Smooth muscle cell (in vitro differentiated cells): ENCODE measurements at regions not wholly inside any gene's neighbourhood (a gene's known extent, or its start where the extent isn't known, plus 50 kb on each side); places are given as distances from the start of the nearest gene placed in this dataset.

Experiments used
- DNase-seq: peaks from one replicate; lab custom pipeline; 2025; ENCODE audit not compliant: unreplicated experiment; lab: John Stamatoyannopoulos, UW
- H2AFZ ChIP-seq: fragments of 200-600 bp; sonication (generic); 2 replicates; pipeline ENCODE4 v1.6.0; 2016; ENCODE audit warnings: antibody characterized with exemption, low read depth, mild to moderate bottlenecking
- H3F3A ChIP-seq: fragments of 200-600 bp; sonication (generic); 2 replicates; pipeline ENCODE4 v1.6.0; 2017; ENCODE audit warnings: antibody characterized with exemption, low read depth
- H3K27ac ChIP-seq: fragments of 200-600 bp; sonication (generic); 2 replicates; pipeline ENCODE4 v1.5.1; 2016; ENCODE audit warnings: low read depth, mild to moderate bottlenecking
- H3K27me3 ChIP-seq: fragments of 200-600 bp; sonication (generic); 2 replicates; pipeline ENCODE4 v1.6.1; 2016; ENCODE audit warnings: low read depth, mild to moderate bottlenecking
- H3K36me3 ChIP-seq: fragments of 200-600 bp; sonication (generic); 2 replicates; pipeline ENCODE4 v1.5.1; 2016; ENCODE audit warnings: low read depth
- H3K4me1 ChIP-seq: fragments of 200-600 bp; sonication (generic); 2 replicates; pipeline ENCODE4 v1.5.1; 2016; ENCODE audit warnings: low read depth
- H3K4me2 ChIP-seq: fragments of 200-600 bp; sonication (generic); 2 replicates; pipeline ENCODE4 v1.6.0; 2016; ENCODE audit warnings: mild to moderate bottlenecking
- H3K4me3 ChIP-seq: fragments of 200-600 bp; sonication (generic); 2 replicates; pipeline ENCODE4 v1.5.1; 2016; ENCODE audit warnings: mild to moderate bottlenecking
- H3K79me2 ChIP-seq: fragments of 200-600 bp; sonication (generic); 2 replicates; pipeline ENCODE4 v1.6.0; 2016; ENCODE audit warnings: low read depth, mild to moderate bottlenecking
- H3K9ac ChIP-seq: fragments of 200-600 bp; sonication (generic); 2 replicates; pipeline ENCODE4 v1.6.0; 2016; ENCODE audit warnings: low read depth
- H3K9me3 ChIP-seq: fragments of 200-600 bp; sonication (generic); replicated peaks from 2 replicates; pipeline ENCODE4 v1.5.1; 2016; ENCODE audit warnings: low read depth
- H4K20me1 ChIP-seq: fragments of 200-600 bp; sonication (generic); 2 replicates; pipeline ENCODE4 v1.6.0; 2016; ENCODE audit warnings: low read depth
- WGBS: methylation state at CpG from one replicate; pipeline ENCODE4 v1.1.7; 2016; ENCODE audit warnings: low lambda C conversion rate; 5-methylcytosine and 5-hydroxymethylcytosine counted together
- TF ChIP-seq, protein P1 (sequence below): fragments of 200-600 bp; sonication (generic); IDR thresholded peaks from 2 replicates; pipeline ENCODE4 v1.5.1; 2017; ENCODE audit warnings: borderline replicate concordance, mild to moderate bottlenecking, antibody characterized with exemption; ENCODE audit not compliant: insufficient read depth, poor library complexity, severe bottlenecking

DNA sequence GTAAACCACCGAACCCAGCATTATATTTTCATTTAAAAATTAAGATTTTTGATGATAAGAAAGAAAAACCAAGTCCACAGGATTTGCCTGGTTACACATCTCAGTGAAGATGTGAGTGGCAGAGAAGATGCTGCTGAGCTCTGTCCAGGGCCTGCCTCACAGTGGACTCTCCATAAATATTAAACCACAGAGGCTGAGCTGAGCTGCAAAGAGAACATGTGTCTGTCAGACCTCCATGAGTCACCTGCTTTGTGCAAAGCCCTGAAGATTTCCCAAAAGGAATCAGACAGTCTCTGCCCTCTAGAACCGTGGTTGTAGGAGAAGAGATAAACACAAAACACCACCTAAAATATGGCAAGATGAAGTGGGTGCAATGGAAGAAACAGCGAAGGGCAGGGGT, 127.2 kb upstream of the TSC22D1 start:
- H3K4me2 ChIP-seq, result no peak overlapping the region
- peaks cover 7% of the 10 kb centered on the region for H3K4me1 ChIP-seq
- no peaks in the 10 kb centered on the region for H3F3A ChIP-seq
- 71% methylated on average over 3 of the region's 3 CpGs for WGBS
- no peak overlapping the region for H3K4me3 ChIP-seq
- no peaks in the 10 kb centered on the region for H3K79me2 ChIP-seq
- no peaks in the 10 kb centered on the region for H3K36me3 ChIP-seq
- TF ChIP-seq, protein P1, sequence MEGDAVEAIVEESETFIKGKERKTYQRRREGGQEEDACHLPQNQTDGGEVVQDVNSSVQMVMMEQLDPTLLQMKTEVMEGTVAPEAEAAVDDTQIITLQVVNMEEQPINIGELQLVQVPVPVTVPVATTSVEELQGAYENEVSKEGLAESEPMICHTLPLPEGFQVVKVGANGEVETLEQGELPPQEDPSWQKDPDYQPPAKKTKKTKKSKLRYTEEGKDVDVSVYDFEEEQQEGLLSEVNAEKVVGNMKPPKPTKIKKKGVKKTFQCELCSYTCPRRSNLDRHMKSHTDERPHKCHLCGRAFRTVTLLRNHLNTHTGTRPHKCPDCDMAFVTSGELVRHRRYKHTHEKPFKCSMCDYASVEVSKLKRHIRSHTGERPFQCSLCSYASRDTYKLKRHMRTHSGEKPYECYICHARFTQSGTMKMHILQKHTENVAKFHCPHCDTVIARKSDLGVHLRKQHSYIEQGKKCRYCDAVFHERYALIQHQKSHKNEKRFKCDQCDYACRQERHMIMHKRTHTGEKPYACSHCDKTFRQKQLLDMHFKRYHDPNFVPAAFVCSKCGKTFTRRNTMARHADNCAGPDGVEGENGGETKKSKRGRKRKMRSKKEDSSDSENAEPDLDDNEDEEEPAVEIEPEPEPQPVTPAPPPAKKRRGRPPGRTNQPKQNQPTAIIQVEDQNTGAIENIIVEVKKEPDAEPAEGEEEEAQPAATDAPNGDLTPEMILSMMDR, result no peak
- H2AFZ ChIP-seq, result no peak overlapping the region
- no peaks in the 10 kb centered on the region for H3K27me3 ChIP-seq
- H3K9ac ChIP-seq, result no peak overlapping the region
- H3K9me3 ChIP-seq, result no peaks in the 10 kb centered on the region
- DNase-seq, result no peak
- no peak overlapping the region for H3K27ac ChIP-seq
- H4K20me1 ChIP-seq, result no peaks in the 10 kb centered on the region

DNA sequence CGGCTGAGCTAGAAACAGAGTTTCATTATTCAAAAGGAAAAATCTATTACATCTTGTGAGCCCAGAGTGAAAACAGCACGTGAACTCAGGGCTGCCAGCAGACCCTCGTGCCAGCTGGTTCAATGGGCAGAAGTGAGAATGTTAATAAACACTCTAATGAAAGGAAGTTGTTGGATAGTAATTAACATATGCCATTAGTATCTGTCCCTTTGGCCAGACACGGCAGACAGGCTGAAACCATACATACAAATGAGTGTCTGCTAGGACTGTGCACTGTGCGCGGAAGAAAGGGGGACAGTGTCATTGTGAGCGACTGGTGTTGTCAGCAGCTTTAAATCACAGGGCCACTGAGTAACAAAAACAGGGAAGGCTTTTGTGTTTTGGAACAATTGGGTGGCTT, 121.9 kb upstream of the TSC22D1 start:
- Histone ChIP-seq H3K9me3 (no peaks in the 10 kb centered on the region), H3F3A (no peaks in the 10 kb centered on the region), H4K20me1 (no peaks in the 10 kb centered on the region), H3K4me2 (no peak overlapping the region), H3K4me3 (no peak overlapping the region), H3K9ac (no peak overlapping the region), H3K27ac (no peak overlapping the region), H3K36me3 (no peaks in the 10 kb centered on the region), H3K79me2 (no peaks in the 10 kb centered on the region), H3K4me1 (peaks cover 6% of the 10 kb centered on the region), H3K27me3 (no peaks in the 10 kb centered on the region), H2AFZ (no peak overlapping the region)
- DNase-seq, result no peak
- TF ChIP-seq, protein P1, result no peak
- WGBS, result 88% methylated on average over 7 of the region's 7 CpGs

DNA sequence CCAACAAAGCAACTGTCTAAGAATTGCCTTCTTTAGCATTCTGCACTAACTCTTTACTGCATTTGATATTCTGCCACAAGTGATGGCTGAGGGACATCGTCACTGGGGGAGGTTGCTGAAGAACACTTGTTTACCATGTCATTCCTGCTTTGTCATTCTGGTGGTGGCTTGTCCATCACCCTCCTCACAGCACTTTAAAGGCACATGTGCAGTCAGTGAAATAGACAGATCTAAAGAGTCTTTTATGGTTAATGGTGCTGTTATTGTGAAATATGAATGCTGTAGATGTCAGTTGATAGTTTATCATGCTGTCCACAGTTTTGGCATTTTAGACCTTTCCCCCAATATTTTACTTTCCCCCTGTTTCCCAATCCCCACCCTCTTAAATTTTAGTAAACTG, 120.9 kb upstream of the TSC22D1 start:
- H3K9me3 ChIP-seq, result no peaks in the 10 kb centered on the region
- no peak for DNase-seq
- no peaks in the 10 kb centered on the region for H3K36me3 ChIP-seq
- H3F3A ChIP-seq, result no peaks in the 10 kb centered on the region
- H3K79me2 ChIP-seq, result no peaks in the 10 kb centered on the region
- 70% methylated on average over 1 of the region's 1 CpG for WGBS
- H2AFZ ChIP-seq, result no peak overlapping the region
- H3K4me1 ChIP-seq, result peaks cover 6% of the 10 kb centered on the region
- no peaks in the 10 kb centered on the region for H3K27me3 ChIP-seq
- H3K4me3 ChIP-seq, result no peak overlapping the region
- no peak overlapping the region for H3K9ac ChIP-seq
- H4K20me1 ChIP-seq, result no peaks in the 10 kb centered on the region
- TF ChIP-seq, protein P1, result no peak
- H3K4me2 ChIP-seq, result no peak overlapping the region
- no peak overlapping the region for H3K27ac ChIP-seq

DNA sequence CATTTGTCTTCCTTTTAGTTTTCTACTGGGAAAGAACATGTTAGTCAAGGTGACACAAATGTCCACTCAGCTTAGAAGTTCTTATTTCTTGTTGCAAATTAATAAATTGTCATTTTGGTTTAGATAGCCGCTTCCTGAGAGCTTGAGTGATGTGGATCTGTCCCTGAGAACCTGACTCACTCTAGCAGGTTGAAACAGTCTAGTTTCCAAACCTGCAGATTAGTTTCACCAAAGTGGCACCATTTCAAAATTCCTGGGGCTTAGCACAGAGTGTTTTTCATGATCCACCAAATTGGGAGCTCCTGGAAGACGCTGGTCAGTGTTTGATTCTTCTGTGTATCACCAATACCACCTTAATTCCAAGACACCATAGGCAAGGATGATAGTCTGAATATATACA, 119.4 kb upstream of the TSC22D1 start:
- Histone ChIP-seq H3K9ac (no peak overlapping the region), H3K9me3 (no peaks in the 10 kb centered on the region), H3K4me2 (no peak overlapping the region), H3K79me2 (no peaks in the 10 kb centered on the region), H3K27ac (no peak overlapping the region), H2AFZ (no peak overlapping the region), H3K4me1 (peaks cover 6% of the 10 kb centered on the region), H3K36me3 (no peaks in the 10 kb centered on the region), H4K20me1 (no peaks in the 10 kb centered on the region), H3K4me3 (no peak overlapping the region), H3F3A (no peaks in the 10 kb centered on the region), H3K27me3 (no peaks in the 10 kb centered on the region)
- WGBS, result 77% methylated on average over 2 of the region's 2 CpGs
- no peak for DNase-seq
- TF ChIP-seq, protein P1, result no peak
